B cell (primary cell): ENCODE measurements at regions not wholly inside any gene's neighbourhood (a gene's known extent, or its start where the extent isn't known, plus 50 kb on each side); places are given as distances from the start of the nearest gene placed in this dataset.
"Not testable (repeated sequence)": the region's sequence is repeated elsewhere in the genome, so short reads cannot be mapped to it uniquely, and the experiment has no call there.

Experiments used
- ATAC-seq: fragments of 200-7000 bp; cut with Tn5 transposase; one replicate; pipeline ENCODE4 v1.10.0; 2021; ENCODE audit warnings: low read depth, mild to moderate bottlenecking, moderate number of reproducible peaks, moderate library complexity
- CTCF ChIA-PET: fragments of 350-600 bp; sonication (Branson Sonifier 250); formaldehyde crosslinking; loops from one replicate; lab custom pipeline; 2021; ENCODE audit warnings: antibody characterized with exemption, inconsistent platforms; lab: Charles Lee
- POLR2A ChIA-PET: fragments of 350-600 bp; sonication (Branson Sonifier 250); formaldehyde crosslinking; loops from one replicate; lab custom pipeline; 2021; ENCODE audit warnings: antibody characterized with exemption; lab: Charles Lee
- DNase-seq: peaks from one replicate; pipeline ENCODE4 v3.0.0; 2013
- H2AFZ ChIP-seq: 2 replicates; pipeline ENCODE4 v1.6.1; 2012; ENCODE audit warnings: mild to moderate bottlenecking, low read depth, low read length; ENCODE audit not compliant: insufficient read depth, poor library complexity, severe bottlenecking
- H3K27ac ChIP-seq, 2 donors: 1 replicate in 1 of 2; 2 replicates in 1 of 2; pipeline ENCODE4 v1.5.1; 2012 to 2013; ENCODE audit warnings: low read length in 2 of 2, mild to moderate bottlenecking in 2 of 2, moderate library complexity in 1 of 2
- H3K27me3 ChIP-seq, 4 experiments: fragments of 200-600 bp in 1 of 4; sonication (generic) in 1 of 4; replicated peaks in 1 of 4; 1 replicate in 2 of 4; 2 replicates in 2 of 4; pipeline versions ENCODE4 v1.6.1 to v1.7.0; 2013 to 2016; ENCODE audit warnings: low read length in 3 of 4, mild to moderate bottlenecking in 2 of 4, mixed read lengths in 1 of 4, moderate library complexity in 1 of 4; ENCODE audit not compliant: insufficient read depth in 4 of 4, control insufficient read depth in 3 of 4; ENCODE audit errors: control extremely low read depth in 1 of 4
- H3K36me3 ChIP-seq, 2 experiments: replicated peaks in 1 of 2; 1 replicate in 1 of 2; 2 replicates in 1 of 2; pipeline versions ENCODE4 v1.6.1 to v1.7.1; 2013; ENCODE audit warnings: low read length in 1 of 2; ENCODE audit not compliant: insufficient read depth in 2 of 2, control insufficient read depth in 1 of 2; ENCODE audit errors: control extremely low read depth in 1 of 2, extremely low read depth in 1 of 2
- H3K4me1 ChIP-seq, 2 donors: fragments of 200-600 bp in 1 of 2; sonication (generic) in 1 of 2; 1 replicate in 1 of 2; 2 replicates in 1 of 2; pipeline versions ENCODE4 v1.5.1 to v1.6.1; 2013 to 2017; ENCODE audit warnings: low read length in 2 of 2; ENCODE audit not compliant: control insufficient read depth in 2 of 2, insufficient read depth in 2 of 2
- H3K4me2 ChIP-seq: replicated peaks from 2 replicates; pipeline ENCODE3; 2012; ENCODE audit warnings: mild to moderate bottlenecking, low read depth, low read length; ENCODE audit not compliant: poor library complexity, severe bottlenecking
- H3K4me3 ChIP-seq, 5 experiments: fragments of 200-600 bp in 1 of 5; sonication (generic) in 1 of 5; 1 replicate in 3 of 5; 2 replicates in 2 of 5; pipeline versions ENCODE4 v1.5.1 to v1.7.0; 2011 to 2016; ENCODE audit warnings: low read length in 4 of 5, mild to moderate bottlenecking in 4 of 5, low read depth in 2 of 5, control low read depth in 1 of 5, moderate library complexity in 1 of 5; ENCODE audit not compliant: insufficient read depth in 1 of 5; ENCODE audit errors: control extremely low read depth in 1 of 5, extremely low read depth in 1 of 5
- H3K79me2 ChIP-seq: fragments of 200-600 bp; sonication (generic); one replicate; pipeline ENCODE4 v1.6.0; 2016; ENCODE audit warnings: low read length; ENCODE audit not compliant: control insufficient read depth, insufficient read depth
- H3K9ac ChIP-seq: fragments of 200-600 bp; sonication (generic); 2 replicates; pipeline ENCODE4 v1.6.1; 2017; ENCODE audit warnings: mild to moderate bottlenecking, low read length, moderate library complexity
- H3K9me3 ChIP-seq, 3 donors: one replicate each; pipeline versions ENCODE4 v1.6.1 to v1.7.1; 2013; ENCODE audit warnings: low read length in 2 of 3; ENCODE audit not compliant: control insufficient read depth in 2 of 3, insufficient read depth in 1 of 3; ENCODE audit errors: control extremely low read depth in 1 of 3
- H4K20me1 ChIP-seq: 2 replicates; pipeline ENCODE4 v1.6.0; 2012; ENCODE audit warnings: mild to moderate bottlenecking, low read length; ENCODE audit not compliant: insufficient read depth, control insufficient read depth, poor library complexity, severe bottlenecking
- H3K27ac Mint-ChIP-seq: one replicate; pipeline ENCODE4 v1.8.0; 2021; ENCODE audit warnings: mixed read lengths
- H3K27me3 Mint-ChIP-seq: one replicate; pipeline ENCODE4 v1.8.0; 2021; ENCODE audit warnings: mixed read lengths
- H3K4me1 Mint-ChIP-seq: one replicate; pipeline ENCODE4 v1.8.0; 2021; ENCODE audit warnings: mixed read lengths
- H3K4me3 Mint-ChIP-seq: one replicate; pipeline ENCODE4 v1.8.0; 2021; ENCODE audit warnings: mixed read lengths
- H3K9me3 Mint-ChIP-seq: one replicate; pipeline ENCODE4 v1.8.0; 2022; ENCODE audit warnings: mixed read lengths; ENCODE audit not compliant: insufficient read depth
- WGBS: methylation state at CpG from one replicate; pipeline ENCODE4 v1.1.5; 2013; ENCODE audit warnings: missing lambda C conversion rate; ENCODE audit not compliant: insufficient coverage; 5-methylcytosine and 5-hydroxymethylcytosine counted together
- intact Hi-C: fragments of 100-400 bp; cut with micrococcal nuclease; formaldehyde crosslinking; loops from one replicate; pipeline ENCODE4 v1.10.0; 2022

- CTCF ChIA-PET, intact Hi-C loops: not testable (repeated sequence)
Measured at GRCh38 chr16:29294400-29294933, 112.0 kb downstream of the NPIPB11 start.

GRCh38 chr16:29293545-29293944 is 113.0 kb downstream of the NPIPB11 start:
- POLR2A ChIA-PET, CTCF ChIA-PET, H3K9me3 Mint-ChIP-seq, H3K27me3 ChIP-seq, H3K4me3 ChIP-seq, H3K27me3 Mint-ChIP-seq, H3K36me3 ChIP-seq, DNase-seq, H3K9ac ChIP-seq, intact Hi-C loops, H3K27ac ChIP-seq, H3K4me3 Mint-ChIP-seq, H2AFZ ChIP-seq, ATAC-seq, H3K27ac Mint-ChIP-seq, H3K9me3 ChIP-seq, H4K20me1 ChIP-seq, H3K4me2 ChIP-seq, H3K79me2 ChIP-seq: not testable (repeated sequence)
- H3K4me1 ChIP-seq, result peaks cover 6 to 18% of the 10 kb centered on the region in 2 donors
- H3K4me1 Mint-ChIP-seq, result peaks cover 21% of the 10 kb centered on the region
- WGBS, result 92% methylated on average over 4 of the region's 9 CpGs

More at GRCh38 chr16:29294400-29294933, 112.0 kb downstream of the NPIPB11 start:
- H3K27me3 Mint-ChIP-seq, ATAC-seq, H4K20me1 ChIP-seq, H3K4me3 Mint-ChIP-seq, H3K9me3 ChIP-seq, H3K4me2 ChIP-seq, H3K4me3 ChIP-seq, H3K36me3 ChIP-seq, H3K27ac ChIP-seq, H3K9me3 Mint-ChIP-seq, H3K9ac ChIP-seq, H2AFZ ChIP-seq, H3K79me2 ChIP-seq, H3K27ac Mint-ChIP-seq, DNase-seq, H3K27me3 ChIP-seq, POLR2A ChIA-PET: not testable (repeated sequence)
- peaks cover 6 to 18% of the 10 kb centered on the region in 2 donors for H3K4me1 ChIP-seq
- H3K4me1 Mint-ChIP-seq, result peaks cover 21% of the 10 kb centered on the region
- WGBS, result 98% methylated on average over 10 of the region's 12 CpGs

- POLR2A ChIA-PET, H4K20me1 ChIP-seq, DNase-seq, H2AFZ ChIP-seq, intact Hi-C loops, CTCF ChIA-PET, H3K36me3 ChIP-seq, H3K4me2 ChIP-seq, H3K9ac ChIP-seq, H3K9me3 Mint-ChIP-seq, H3K4me3 ChIP-seq, H3K27ac Mint-ChIP-seq, H3K9me3 ChIP-seq, H3K27me3 Mint-ChIP-seq, ATAC-seq, H3K79me2 ChIP-seq, H3K27ac ChIP-seq, H3K4me3 Mint-ChIP-seq, H3K27me3 ChIP-seq: not testable (repeated sequence)
- peaks cover 6 to 18% of the 10 kb centered on the region in 2 donors for H3K4me1 ChIP-seq
- H3K4me1 Mint-ChIP-seq, result peaks cover 22% of the 10 kb centered on the region
- 95% methylated on average over 18 of the region's 24 CpGs for WGBS
Measured at GRCh38 chr16:29292952-29293471, 113.5 kb downstream of the NPIPB11 start.
